GM18873 (cell line): ENCODE measurements at regions not wholly inside any gene's neighbourhood (a gene's known extent, or its start where the extent isn't known, plus 50 kb on each side); places are given as distances from the start of the nearest gene placed in this dataset.
A peak's percentile ranks its signal among the peaks of the same experiment; 100 is the strongest.
"Not testable (repeated sequence)": the region's sequence is repeated elsewhere in the genome, so short reads cannot be mapped to it uniquely, and the experiment has no call there.

ENCODE experiments used
- ATAC-seq: cut with Tn5 transposase; IDR thresholded peaks from one replicate; pipeline ENCODE4 v1.9.1; 2021; ENCODE audit warnings: mild to moderate bottlenecking, moderate library complexity, moderate number of reproducible peaks; ENCODE audit not compliant: unreplicated experiment, low FRiP score

DNA sequence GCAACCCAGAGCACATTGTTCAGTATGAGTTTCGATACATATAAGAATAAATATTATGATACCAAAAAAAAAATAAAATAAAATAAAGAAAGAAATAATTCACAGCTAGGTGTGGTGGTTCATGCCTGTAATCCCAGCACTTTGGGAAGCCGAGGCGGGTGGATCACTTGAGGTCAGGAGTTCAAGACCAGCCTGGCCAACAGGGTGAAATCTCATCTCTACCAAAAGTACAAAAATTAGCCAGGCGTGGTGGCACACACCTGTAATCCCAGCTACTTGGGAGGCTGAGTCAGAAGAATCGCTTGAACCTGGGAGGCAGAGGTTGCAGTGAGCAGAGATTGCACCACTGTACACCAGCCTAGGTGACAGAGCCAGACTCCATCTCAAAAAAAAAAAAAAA is 258.9 kb downstream of the MYCN start:
- ATAC-seq, result not testable (repeated sequence)

DNA sequence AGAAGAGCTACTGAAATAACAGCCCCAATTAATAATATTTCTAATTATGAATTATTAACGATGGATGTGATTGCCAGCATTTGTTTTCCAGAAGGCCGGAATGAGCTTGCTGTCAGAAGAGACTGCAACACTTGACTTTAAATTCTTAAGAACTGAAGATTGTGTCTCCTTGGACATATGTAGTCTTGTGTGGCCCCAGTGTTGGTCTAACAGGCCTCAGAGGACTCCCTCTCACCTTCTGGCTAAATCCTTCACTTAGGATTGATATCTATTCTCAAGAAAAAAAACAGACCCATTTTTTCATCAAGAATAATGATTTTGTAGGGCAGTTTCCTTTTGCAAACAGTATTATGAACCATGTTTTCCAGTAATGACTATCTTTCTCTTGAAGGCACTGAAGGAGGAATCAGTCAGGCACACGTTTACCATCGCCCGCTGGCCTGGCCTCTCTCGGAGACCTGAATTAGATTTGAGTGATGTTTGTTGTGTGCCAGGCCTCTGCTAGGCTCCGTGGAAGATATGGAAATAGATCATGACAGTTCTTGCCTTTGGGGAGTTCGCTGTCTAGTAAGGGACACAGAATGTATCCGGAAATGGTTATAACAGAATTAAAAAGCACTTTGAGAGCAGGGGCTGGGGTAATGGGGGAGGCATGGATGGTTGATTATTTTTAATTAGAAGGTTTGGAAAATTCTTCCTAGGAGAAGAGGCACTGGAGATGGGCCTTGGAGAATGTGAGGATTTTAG is 258.0 kb downstream of the MYCN start:
- no peak for ATAC-seq

DNA sequence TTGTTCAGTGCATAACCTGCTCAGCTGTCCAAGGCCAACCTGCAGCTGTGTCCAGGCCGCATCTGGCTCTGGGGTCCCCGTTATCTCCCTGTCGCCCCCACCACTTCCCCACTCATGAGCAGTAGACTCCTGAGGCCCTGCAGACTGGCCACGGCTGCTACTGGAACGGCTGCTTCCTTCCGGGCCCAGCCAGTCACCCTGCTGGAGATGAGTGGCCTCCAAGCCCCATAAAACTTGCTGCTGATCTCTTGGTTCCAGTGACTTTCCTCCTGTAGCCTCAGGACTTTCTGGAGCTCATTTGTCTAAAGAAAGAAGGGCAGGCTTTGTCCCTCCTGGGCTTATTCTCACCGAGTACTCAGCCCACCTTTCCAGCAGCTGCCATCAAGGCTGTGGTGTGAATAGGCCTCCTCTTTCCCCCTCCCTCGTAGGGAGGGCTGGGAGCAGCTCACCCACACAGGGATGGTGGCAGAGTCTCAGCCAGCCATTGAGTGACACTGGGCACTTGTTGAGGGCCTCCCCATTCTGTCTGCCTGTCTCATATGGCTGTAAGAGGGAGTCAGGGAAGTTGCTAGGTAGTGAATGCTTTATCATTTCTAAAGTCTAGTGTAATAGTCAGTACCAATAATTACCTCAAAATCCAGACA is 257.3 kb downstream of the MYCN start:
- no peak for ATAC-seq

- ATAC-seq, result no peak
Measured at GRCh38 chr2:16196687-16197503, 256.5 kb downstream of the MYCN start.

- no peak for ATAC-seq
Measured at GRCh38 chr2:16195681-16196070, 255.3 kb downstream of the MYCN start.

- no peak for ATAC-seq
Measured at GRCh38 chr2:16194931-16195680, 254.8 kb downstream of the MYCN start.

DNA sequence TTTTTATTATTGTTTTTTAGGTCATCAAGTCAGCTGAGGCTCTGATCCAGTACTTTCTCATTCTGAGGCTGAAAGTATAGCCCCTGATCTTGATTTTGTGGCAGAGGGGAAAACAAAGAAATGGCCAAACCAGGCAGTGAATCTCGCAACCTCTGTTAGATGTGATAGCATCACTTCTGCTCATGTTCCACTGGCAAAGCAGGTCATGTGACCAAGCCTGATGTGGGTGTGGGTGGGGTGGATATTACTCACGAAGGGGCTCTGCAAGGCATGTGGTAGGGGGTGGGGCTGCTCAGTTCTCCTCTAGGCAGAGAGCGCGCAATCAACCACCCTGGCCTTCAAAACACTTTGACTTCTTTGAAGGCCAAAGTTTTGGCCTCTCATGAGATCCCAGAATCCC is 254.2 kb downstream of the MYCN start:
- ATAC-seq, result no peak

DNA sequence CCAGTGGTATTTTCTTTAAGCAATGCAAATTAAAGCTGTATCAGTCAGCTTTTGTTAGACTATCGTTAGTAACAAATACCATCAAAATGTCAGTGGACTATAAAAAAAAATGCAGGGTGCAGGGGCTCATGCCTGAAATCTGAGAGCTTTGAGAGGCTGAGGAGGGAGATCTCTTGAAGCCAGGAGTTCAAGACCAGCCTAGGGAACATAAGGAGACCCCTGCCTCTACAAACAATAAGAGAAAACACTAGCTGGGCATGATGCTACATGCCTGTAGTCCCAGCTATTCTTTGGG is 253.7 kb downstream of the MYCN start:
- no peak for ATAC-seq

GRCh38 chr2:16192416-16193216 is 252.3 kb downstream of the MYCN start:
- no peak for ATAC-seq

- ATAC-seq, result no peak
Measured at GRCh38 chr2:16191431-16192200, 251.3 kb downstream of the MYCN start.

DNA sequence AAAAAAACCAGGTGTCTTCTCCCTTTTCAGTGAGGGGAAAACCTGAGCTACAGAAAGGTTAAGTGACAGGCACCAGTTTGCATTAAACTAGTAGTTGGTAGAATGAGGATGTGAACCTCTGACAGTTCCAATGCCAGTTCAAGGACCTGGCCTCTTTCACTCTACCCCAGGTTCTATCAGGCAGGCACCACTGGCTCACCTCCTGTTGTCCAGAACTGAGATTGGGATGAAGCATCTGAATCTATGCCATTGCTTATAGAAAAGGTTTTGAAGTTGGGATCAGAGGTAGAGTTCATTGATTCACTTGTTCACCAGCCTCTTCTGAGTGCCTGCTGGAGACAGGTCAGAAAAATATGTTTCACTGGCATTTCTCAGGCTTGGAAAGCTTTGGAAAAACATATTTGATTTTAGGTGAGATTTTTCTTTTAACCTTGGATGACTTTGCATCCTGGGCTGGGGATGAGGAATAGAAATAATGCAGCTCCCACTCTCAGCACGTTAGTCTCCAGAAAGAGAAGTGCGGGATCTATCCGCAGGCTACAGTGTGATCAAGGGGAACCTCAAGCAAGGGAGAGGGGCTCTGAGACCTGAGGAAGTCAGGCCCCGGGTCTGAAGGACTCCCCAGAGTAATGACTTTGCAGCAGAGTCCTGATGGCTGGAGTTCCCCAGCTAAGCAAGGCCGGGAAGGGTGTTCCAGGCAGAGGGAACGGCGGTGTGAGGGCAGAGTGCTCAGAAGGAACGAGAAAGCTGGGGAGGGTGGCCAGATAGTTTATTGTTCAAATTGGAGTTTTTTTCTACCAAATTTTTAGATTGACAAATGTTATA is 250.3 kb downstream of the MYCN start:
- no peak for ATAC-seq

- ATAC-seq, result no peak
Measured at GRCh38 chr2:16189836-16190160, 249.4 kb downstream of the MYCN start.

DNA sequence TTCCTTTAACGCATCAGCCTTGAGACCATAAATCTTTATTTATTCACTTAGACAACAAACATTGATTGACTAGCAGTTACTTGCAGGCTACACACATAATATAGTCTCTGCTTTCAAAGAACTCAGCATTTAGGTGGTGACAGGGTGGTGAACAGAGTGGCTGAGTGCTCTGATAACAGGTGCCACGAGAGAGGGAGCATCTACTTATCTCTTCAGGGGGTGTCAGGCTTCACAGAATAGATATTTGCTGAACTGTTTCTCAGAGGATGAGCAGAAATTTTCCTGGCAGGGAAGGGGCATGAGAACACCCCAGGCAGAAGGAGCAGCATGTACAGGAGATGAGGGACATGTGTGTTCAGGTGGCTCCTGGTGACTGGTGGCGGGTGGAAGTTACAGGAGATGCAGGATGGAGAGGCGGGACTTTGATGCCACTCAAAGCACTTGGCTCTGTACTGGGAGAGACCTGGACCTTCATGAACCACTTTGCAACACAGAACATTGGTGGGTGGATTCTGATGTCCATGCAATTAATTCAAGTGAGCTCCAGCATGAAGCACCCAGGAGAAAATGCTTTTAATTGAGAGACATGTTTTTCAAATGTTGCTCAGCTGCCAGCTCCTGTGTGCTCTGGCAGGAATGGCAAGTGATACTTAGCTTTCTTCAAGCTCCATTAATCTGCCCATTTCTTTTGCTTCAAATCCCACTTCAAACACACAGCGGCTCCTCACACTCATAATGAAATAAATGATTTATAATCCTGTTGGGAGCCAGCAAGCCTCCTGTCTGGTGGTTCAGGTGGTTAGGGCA is 248.9 kb downstream of the MYCN start:
- no peak for ATAC-seq

GRCh38 chr2:16188261-16188890 is 248.0 kb downstream of the MYCN start:
- ATAC-seq, result no peak

GRCh38 chr2:16187482-16187817 is 247.1 kb downstream of the MYCN start:
- ATAC-seq, result peak; percentile 35

GRCh38 chr2:16186661-16187481 is 246.5 kb downstream of the MYCN start:
- ATAC-seq, result peak; percentile 86

DNA sequence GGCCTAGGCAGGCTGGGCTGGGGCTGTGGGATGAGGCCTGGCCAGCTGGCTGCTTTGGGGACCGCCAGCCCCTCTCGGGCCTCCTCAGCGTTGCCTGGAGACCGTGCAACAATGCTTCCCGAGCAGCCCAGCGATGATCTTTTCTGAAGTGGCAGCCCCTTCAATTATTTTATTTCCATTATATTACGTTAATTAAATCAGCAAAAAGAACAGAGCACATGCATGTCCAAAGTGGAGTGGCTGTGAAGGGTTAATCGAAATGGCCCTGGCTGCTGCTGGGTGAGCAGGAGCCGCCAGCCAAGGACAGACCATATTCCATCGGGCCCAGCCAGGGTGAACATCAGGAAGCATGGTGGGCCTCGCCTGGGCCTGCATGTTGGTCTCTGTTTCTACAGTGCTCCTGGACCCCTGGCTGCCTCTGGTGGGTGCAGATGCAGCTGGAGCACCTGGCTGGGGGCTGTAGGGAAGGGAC is 245.5 kb downstream of the MYCN start:
- no peak for ATAC-seq
